H1 (cell line): ENCODE measurements at regions not wholly inside any gene's neighbourhood (a gene's known extent, or its start where the extent isn't known, plus 50 kb on each side); places are given as distances from the start of the nearest gene placed in this dataset.

Experiments
- CTCF ChIA-PET: fragments of 300-600 bp; sonication (Branson Sonifier 250); formaldehyde crosslinking; loops from one replicate; lab custom pipeline; 2021; ENCODE audit not compliant: partially characterized antibody; lab: Charles Lee
- POLR2A ChIA-PET: fragments of 300-600 bp; sonication (Branson Sonifier 250); formaldehyde crosslinking; loops from one replicate; lab custom pipeline; 2021; ENCODE audit warnings: inconsistent platforms; ENCODE audit not compliant: partially characterized antibody; lab: Charles Lee
- DNase-seq, 2 experiments: peaks; one replicate each; pipeline versions ENCODE4 v3.0.0 to v3.0.0-alpha.2; 2010 to 2022; ENCODE audit warnings: low spot score in 2 of 2, low read depth in 1 of 2, mixed read lengths in 1 of 2
- FAIRE-seq: peaks from 2 replicates; lab custom pipeline; 2011; peaks lifted over from hg19 to GRCh38; lab: Jason Lieb, UNC
- H2AFZ ChIP-seq: 2 replicates; pipeline ENCODE4 v1.8.1; 2012; ENCODE audit warnings: low read length, inconsistent platforms
- H2AK5ac ChIP-seq: 2 replicates; pipeline ENCODE4 v1.6.1; 2013; ENCODE audit warnings: low read depth, low read length
- H2BK120ac ChIP-seq: replicated peaks from 2 replicates; pipeline ENCODE3; 2013; ENCODE audit warnings: low read depth, low read length, inconsistent platforms
- H2BK12ac ChIP-seq: 2 replicates; pipeline ENCODE4 v1.6.1; 2013; ENCODE audit warnings: low read depth, low read length
- H2BK15ac ChIP-seq: 2 replicates; pipeline ENCODE4 v1.6.1; 2013; ENCODE audit warnings: low read length
- H2BK20ac ChIP-seq: 2 replicates; pipeline ENCODE4 v1.6.1; 2013; ENCODE audit warnings: low read length
- H2BK5ac ChIP-seq: 2 replicates; pipeline ENCODE4 v1.6.1; 2013; ENCODE audit warnings: low read depth, low read length
- H3K14ac ChIP-seq: 2 replicates; pipeline ENCODE4 v1.6.1; 2013; ENCODE audit warnings: inconsistent platforms; ENCODE audit not compliant: insufficient read length
- H3K18ac ChIP-seq: 2 replicates; pipeline ENCODE4 v1.6.1; 2013; ENCODE audit warnings: low read length; ENCODE audit errors: extremely low read depth
- H3K23ac ChIP-seq: 2 replicates; pipeline ENCODE4 v1.6.1; 2013; ENCODE audit warnings: inconsistent platforms; ENCODE audit not compliant: insufficient read length
- H3K23me2 ChIP-seq: 2 replicates; pipeline ENCODE4 v1.6.1; 2013; ENCODE audit warnings: low read depth, low read length
- H3K27ac ChIP-seq: 2 replicates; pipeline ENCODE4 v1.6.1; 2011; ENCODE audit warnings: low read depth, low read length, inconsistent platforms
- H3K27me3 ChIP-seq, 4 experiments: replicated peaks in 1 of 4; 1 replicate in 1 of 4; 2 replicates in 3 of 4; pipeline versions ENCODE4 v1.6.1 to v1.8.1; 2011 to 2013; ENCODE audit warnings: low read length in 3 of 4, mild to moderate bottlenecking in 3 of 4, inconsistent platforms in 2 of 4, mixed read lengths in 2 of 4, moderate library complexity in 1 of 4; ENCODE audit not compliant: control insufficient read depth in 3 of 4, insufficient read depth in 3 of 4; ENCODE audit errors: extremely low read depth in 1 of 4
- H3K36me3 ChIP-seq, 4 experiments: 2 replicates each; pipeline versions ENCODE4 v1.6.1 to v1.8.1; 2011 to 2013; ENCODE audit warnings: mild to moderate bottlenecking in 4 of 4, low read length in 3 of 4, moderate library complexity in 2 of 4, control low read depth in 1 of 4, inconsistent platforms in 1 of 4; ENCODE audit not compliant: insufficient read depth in 4 of 4, control insufficient read depth in 2 of 4
- H3K4ac ChIP-seq: replicated peaks from 2 replicates; pipeline ENCODE3; 2013; ENCODE audit warnings: low read length, low read depth, mixed read lengths, inconsistent platforms; ENCODE audit not compliant: insufficient read length
- H3K4me1 ChIP-seq, 4 experiments: replicated peaks in 1 of 4; 1 replicate in 1 of 4; 2 replicates in 3 of 4; pipeline versions ENCODE4 v1.6.1 to v1.8.1; 2011 to 2013; ENCODE audit warnings: low read length in 3 of 4, inconsistent platforms in 2 of 4, mixed read lengths in 1 of 4; ENCODE audit not compliant: insufficient read depth in 4 of 4, control insufficient read depth in 3 of 4
- H3K4me2 ChIP-seq, 2 experiments: 2 replicates each; pipeline versions ENCODE4 v1.6.1 to v1.8.1; 2011 to 2013; ENCODE audit warnings: low read depth in 2 of 2, low read length in 2 of 2, control low read depth in 1 of 2, inconsistent platforms in 1 of 2, mild to moderate bottlenecking in 1 of 2; ENCODE audit not compliant: insufficient read depth in 1 of 2
- H3K4me3 ChIP-seq, 4 experiments: fragments of 200-600, 300-600 bp in 1 of 4; sonication (generic), shearing (Covaris generic), sonication (Bioruptor Twin) in 1 of 4; 2 replicates each; pipeline versions ENCODE4 v1.5.1 to v1.8.1; 2011 to 2016; ENCODE audit warnings: low read length in 4 of 4, low read depth in 3 of 4, control low read depth in 2 of 4, inconsistent platforms in 2 of 4, mild to moderate bottlenecking in 2 of 4, mixed read lengths in 1 of 4, moderate library complexity in 1 of 4; ENCODE audit not compliant: insufficient read depth in 2 of 4; ENCODE audit errors: extremely low read depth in 1 of 4
- H3K56ac ChIP-seq: replicated peaks from 2 replicates; pipeline ENCODE3; 2013; ENCODE audit warnings: low read depth, mild to moderate bottlenecking, mixed read lengths, low read length, inconsistent platforms; ENCODE audit not compliant: insufficient read length
- H3K79me1 ChIP-seq: 2 replicates; pipeline ENCODE4 v1.6.1; 2013; ENCODE audit warnings: low read depth, low read length, control low read depth
- H3K79me2 ChIP-seq, 2 experiments: 2 replicates each; pipeline versions ENCODE4 v1.6.1 to v1.8.1; 2012 to 2013; ENCODE audit warnings: low read length in 2 of 2, mild to moderate bottlenecking in 2 of 2, inconsistent platforms in 1 of 2; ENCODE audit not compliant: insufficient read depth in 2 of 2, control insufficient read depth in 1 of 2
- H3K9ac ChIP-seq, 4 experiments: replicated peaks in 1 of 4; 1 replicate in 1 of 4; 2 replicates in 3 of 4; pipeline versions ENCODE4 v1.6.1 to v1.8.1; 2011 to 2013; ENCODE audit warnings: low read depth in 3 of 4, low read length in 3 of 4, control low read depth in 2 of 4, mild to moderate bottlenecking in 2 of 4, moderate library complexity in 2 of 4, inconsistent platforms in 1 of 4; ENCODE audit errors: extremely low read depth in 1 of 4
- H3K9me3 ChIP-seq, 2 experiments: 2 replicates each; pipeline versions ENCODE4 v1.6.1 to v1.8.1; 2012 to 2013; ENCODE audit warnings: mild to moderate bottlenecking in 2 of 2, moderate library complexity in 2 of 2, control low read depth in 1 of 2, inconsistent platforms in 1 of 2, low read depth in 1 of 2, low read length in 1 of 2, mixed read lengths in 1 of 2; ENCODE audit not compliant: insufficient read depth in 2 of 2
- H4K20me1 ChIP-seq, 2 experiments: replicated peaks in 1 of 2; 2 replicates each; pipeline versions ENCODE3 to v1.8.1; 2011 to 2013; ENCODE audit warnings: inconsistent platforms in 2 of 2, low read length in 2 of 2, mild to moderate bottlenecking in 1 of 2; ENCODE audit not compliant: insufficient read depth in 2 of 2, control insufficient read depth in 1 of 2
- H4K5ac ChIP-seq: 2 replicates; pipeline ENCODE4 v1.6.1; 2013; ENCODE audit warnings: low read length, low read depth, mixed read lengths, inconsistent platforms; ENCODE audit not compliant: insufficient read length
- H4K8ac ChIP-seq: 2 replicates; pipeline ENCODE4 v1.8.0; 2013; ENCODE audit warnings: mild to moderate bottlenecking, moderate library complexity, low read length, inconsistent platforms; ENCODE audit not compliant: insufficient read depth; ENCODE audit errors: extremely low read depth
- H4K91ac ChIP-seq: replicated peaks from 2 replicates; pipeline ENCODE3; 2013; ENCODE audit warnings: low read length, mixed read lengths, inconsistent platforms; ENCODE audit not compliant: insufficient read length
- BRCA1 ChIP-seq: IDR thresholded peaks from 2 replicates; pipeline ENCODE4 v1.6.1; 2012; ENCODE audit warnings: low read depth, low read length, improper control_type of control experiment
- CTBP2 ChIP-seq: IDR thresholded peaks from 2 replicates; pipeline ENCODE4 v1.7.0; 2011; ENCODE audit warnings: borderline replicate concordance, mild to moderate bottlenecking, moderate library complexity, mixed read lengths, low read length; ENCODE audit not compliant: insufficient read depth, insufficient read length
- GABPA ChIP-seq: IDR thresholded peaks from 2 replicates; pipeline ENCODE4 v1.6.1; 2011; ENCODE audit warnings: mild to moderate bottlenecking, low read length, moderate library complexity, borderline replicate concordance; ENCODE audit not compliant: insufficient read depth
- KDM4A ChIP-seq: IDR thresholded peaks from one replicate; pipeline ENCODE4 v1.7.1; 2012; ENCODE audit warnings: low read depth, mild to moderate bottlenecking, moderate library complexity, low read length, inconsistent platforms; ENCODE audit not compliant: severe bottlenecking
- WGBS, 2 experiments: shearing (Covaris generic) in 1 of 2; methylation state at CpG; one replicate each; pipeline versions ENCODE4 v1.1.6 to v1.1.7; 2013 to 2015; ENCODE audit warnings: low lambda C conversion rate in 2 of 2, mixed read lengths in 2 of 2, inconsistent platforms in 1 of 2, low coverage in 1 of 2, missing lambda C conversion rate in 1 of 2; ENCODE audit not compliant: insufficient replicate concordance in 2 of 2, insufficient coverage in 1 of 2, insufficient read length in 1 of 2; ENCODE audit errors: extremely low coverage in 1 of 2, missing lambda C conversion rate in 1 of 2; 5-methylcytosine and 5-hydroxymethylcytosine counted together

- no peak overlapping the region for H3K27ac ChIP-seq
- no peaks in the 10 kb centered on the region for H3K79me1 ChIP-seq
- H2AK5ac ChIP-seq = no peak overlapping the region
- H3K9me3 ChIP-seq = no peaks in the 10 kb centered on the region
- no peak overlapping the region for H4K91ac ChIP-seq
- DNase-seq (no peak), FAIRE-seq (no peak)
- no peak overlapping the region for H2BK15ac ChIP-seq
- 87% methylated on average over 5 of the region's 5 CpGs; no CpG with 5 or more reads in 1 of the 2 experiments for WGBS, 2 experiments
- no peak overlapping the region for H3K18ac ChIP-seq
- no peak overlapping the region for H4K5ac ChIP-seq
- no peak overlapping the region for H2BK20ac ChIP-seq
- H3K9ac ChIP-seq = no peak overlapping the region
- H3K4me2 ChIP-seq = 0 out of 4 replicates have a peak overlapping the region, but pooled peaks of 1 of the 2 experiments have one; percentile 53
- no peaks in the 10 kb centered on the region for H3K36me3 ChIP-seq
- peaks cover 0 to 1% (median 0%) of the 10 kb centered on the region in 4 experiments; a peak in 1 of 7 replicates for H3K27me3 ChIP-seq
- no peak overlapping the region for H3K4ac ChIP-seq
- H4K20me1 ChIP-seq = no peaks in the 10 kb centered on the region
- ChIA-PET CTCF (no interaction called here), POLR2A (no interaction called here)
- H2BK5ac ChIP-seq = no peak overlapping the region
- H2BK12ac ChIP-seq = no peak overlapping the region
- H2AFZ ChIP-seq = no peak overlapping the region
- H4K8ac ChIP-seq = no peak overlapping the region
- peaks cover 2 to 8% (median 5%) of the 10 kb centered on the region in 4 experiments; a peak in 4 of 7 replicates for H3K4me1 ChIP-seq
- no peaks in the 10 kb centered on the region for H3K79me2 ChIP-seq
- no peak overlapping the region for H3K23ac ChIP-seq
- no peak overlapping the region for H3K56ac ChIP-seq
- H3K14ac ChIP-seq = no peak overlapping the region
- H3K23me2 ChIP-seq = no peaks in the 10 kb centered on the region
- H3K4me3 ChIP-seq = no peak overlapping the region
- no peak overlapping the region for H2BK120ac ChIP-seq
- TF ChIP-seq CTBP2 (no peak), KDM4A (no peak), BRCA1 (no peak), GABPA (no peak)
Observed at GRCh38 chr18:45416168-45416567, 199.1 kb upstream of the SLC14A2 start.
